Activated naive CD8-positive, alpha-beta T cell (primary cell): ENCODE measurements at regions not wholly inside any gene's neighbourhood (a gene's known extent, or its start where the extent isn't known, plus 50 kb on each side); places are given as distances from the start of the nearest gene placed in this dataset.
"Not testable (repeated sequence)": the region's sequence is repeated elsewhere in the genome, so short reads cannot be mapped to it uniquely, and the experiment has no call there.

Experiments used
- H3K27ac Mint-ChIP-seq: one replicate; pipeline ENCODE4 v1.8.0; 2021; ENCODE audit warnings: mixed read lengths
- H3K27me3 Mint-ChIP-seq: one replicate; pipeline ENCODE4 v1.8.0; 2021; ENCODE audit warnings: mixed read lengths
- H3K36me3 Mint-ChIP-seq: one replicate; pipeline ENCODE4 v1.8.0; 2021; ENCODE audit warnings: mixed read lengths
- H3K4me1 Mint-ChIP-seq: one replicate; pipeline ENCODE4 v1.8.0; 2021; ENCODE audit warnings: low read depth, mixed read lengths
- H3K4me3 Mint-ChIP-seq: one replicate; pipeline ENCODE4 v1.8.0; 2021; ENCODE audit warnings: mild to moderate bottlenecking, mixed read lengths
- H3K9me3 Mint-ChIP-seq: one replicate; pipeline ENCODE4 v1.8.0; 2021; ENCODE audit warnings: low read depth, mixed read lengths

DNA sequence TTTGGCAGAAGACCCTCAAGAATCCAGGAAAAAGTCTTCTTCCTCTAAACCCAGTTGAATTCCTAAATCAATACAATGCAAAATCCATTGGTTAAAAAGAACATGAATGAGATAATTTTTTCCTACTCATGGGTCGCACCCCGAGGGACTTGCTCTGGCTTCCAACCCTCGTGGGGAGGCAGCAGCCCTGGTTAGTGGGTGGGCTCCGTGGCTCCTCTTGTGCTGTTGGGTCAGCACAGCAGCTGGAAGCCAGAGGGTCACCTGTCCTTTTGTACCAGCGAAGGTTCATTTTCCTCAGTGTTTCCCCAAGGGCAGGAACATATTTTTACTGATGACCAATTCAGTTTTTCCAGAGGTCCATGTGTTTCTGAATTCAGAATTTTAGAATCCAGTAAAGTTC lies 120.6 kb upstream of the S1PR3 start:
- Mint-ChIP-seq H3K27me3 (peaks cover 15% of the 10 kb centered on the region), H3K27ac (no peak overlapping the region), H3K4me3 (no peak overlapping the region), H3K4me1 (no peaks in the 10 kb centered on the region), H3K9me3 (peaks cover 11% of the 10 kb centered on the region), H3K36me3 (peaks cover 4% of the 10 kb centered on the region)

DNA sequence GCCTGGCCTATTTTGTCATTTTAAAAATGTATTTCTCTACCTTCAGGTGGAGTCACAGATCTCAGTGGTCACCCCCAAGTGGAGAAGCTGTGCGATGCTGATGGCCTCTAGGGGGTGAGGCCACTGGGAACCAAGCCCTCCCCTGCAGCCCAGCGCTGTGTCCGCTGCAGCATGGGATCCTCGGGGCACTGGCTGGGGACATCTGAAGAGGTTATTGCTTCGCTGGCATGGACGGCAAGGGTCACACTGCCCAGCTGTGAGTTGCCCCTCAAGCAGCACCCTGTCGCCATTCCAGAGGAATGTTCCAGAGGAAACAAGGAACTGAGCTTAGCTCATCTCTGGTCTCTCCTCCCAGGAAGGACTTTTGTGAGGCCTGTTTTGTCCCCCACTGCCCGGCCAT lies 119.6 kb upstream of the S1PR3 start:
- Mint-ChIP-seq H3K27ac (no peak overlapping the region), H3K4me1 (no peaks in the 10 kb centered on the region), H3K27me3 (peaks cover 10% of the 10 kb centered on the region), H3K9me3 (peaks cover 11% of the 10 kb centered on the region), H3K36me3 (peaks cover 4% of the 10 kb centered on the region), H3K4me3 (no peak overlapping the region)

DNA sequence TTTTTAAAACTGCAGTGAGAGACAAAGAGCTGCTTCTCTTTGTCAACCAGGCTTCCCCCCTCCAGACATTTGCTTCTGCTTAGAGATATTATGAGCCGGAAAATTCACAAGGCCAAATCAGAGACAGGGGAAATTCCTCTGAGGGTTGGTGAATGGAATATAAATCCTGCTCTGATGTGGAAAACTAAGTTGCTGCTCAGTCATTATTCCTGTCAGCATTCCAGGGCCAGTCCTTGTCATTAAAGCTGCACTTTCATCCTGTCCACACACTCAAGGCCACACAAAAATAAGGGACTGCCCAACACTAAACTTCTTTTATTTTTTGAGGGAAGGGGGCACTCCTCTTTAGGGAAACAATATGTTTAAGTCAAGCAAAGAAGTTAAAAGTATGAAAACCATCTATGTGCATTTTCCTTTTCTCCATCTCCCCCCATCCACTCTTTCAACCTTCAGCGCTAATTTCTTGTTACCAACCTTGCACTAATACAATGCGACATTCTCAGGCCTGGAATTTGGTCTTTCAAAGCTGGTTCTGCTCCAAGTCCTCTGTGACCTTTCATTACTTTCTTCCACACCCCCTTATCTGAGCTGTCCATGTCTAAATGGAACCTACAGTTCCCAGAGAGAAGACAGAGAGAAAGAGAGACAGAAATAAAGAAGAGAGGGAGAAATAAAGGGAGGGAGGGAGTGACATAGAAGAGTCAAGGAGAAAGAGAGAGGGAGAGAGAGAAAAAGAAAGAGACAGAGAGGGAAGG lies 118.9 kb upstream of the S1PR3 start:
- no peak overlapping the region for H3K27ac Mint-ChIP-seq
- H3K27me3 Mint-ChIP-seq: peaks cover 11% of the 10 kb centered on the region
- peaks cover 11% of the 10 kb centered on the region for H3K9me3 Mint-ChIP-seq
- H3K36me3 Mint-ChIP-seq: peaks cover 4% of the 10 kb centered on the region
- no peak overlapping the region for H3K4me3 Mint-ChIP-seq
- no peaks in the 10 kb centered on the region for H3K4me1 Mint-ChIP-seq

DNA sequence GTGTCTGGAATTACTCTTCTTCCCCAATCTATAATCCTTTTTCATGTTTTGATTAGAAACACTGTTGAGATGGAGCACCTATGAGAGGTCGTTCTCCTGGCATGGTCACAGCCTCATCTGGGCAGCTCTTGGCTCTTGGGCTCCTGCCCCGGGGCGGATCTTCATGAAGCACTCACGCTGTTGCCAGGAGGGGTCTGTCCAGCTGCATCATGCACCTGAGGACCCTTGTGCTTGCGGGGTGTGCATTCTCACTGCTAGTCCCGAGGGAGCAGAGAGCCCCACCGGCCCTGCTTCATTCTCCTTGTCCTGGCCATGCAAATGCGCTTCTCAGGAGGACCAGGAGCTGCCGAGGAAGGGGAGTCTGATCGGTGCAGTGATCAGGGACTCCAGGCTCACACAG lies 117.6 kb upstream of the S1PR3 start:
- Mint-ChIP-seq H3K27ac (no peak overlapping the region), H3K36me3 (peaks cover 4% of the 10 kb centered on the region), H3K9me3 (peaks cover 9% of the 10 kb centered on the region), H3K4me1 (no peaks in the 10 kb centered on the region), H3K4me3 (no peak overlapping the region), H3K27me3 (peaks cover 12% of the 10 kb centered on the region)

DNA sequence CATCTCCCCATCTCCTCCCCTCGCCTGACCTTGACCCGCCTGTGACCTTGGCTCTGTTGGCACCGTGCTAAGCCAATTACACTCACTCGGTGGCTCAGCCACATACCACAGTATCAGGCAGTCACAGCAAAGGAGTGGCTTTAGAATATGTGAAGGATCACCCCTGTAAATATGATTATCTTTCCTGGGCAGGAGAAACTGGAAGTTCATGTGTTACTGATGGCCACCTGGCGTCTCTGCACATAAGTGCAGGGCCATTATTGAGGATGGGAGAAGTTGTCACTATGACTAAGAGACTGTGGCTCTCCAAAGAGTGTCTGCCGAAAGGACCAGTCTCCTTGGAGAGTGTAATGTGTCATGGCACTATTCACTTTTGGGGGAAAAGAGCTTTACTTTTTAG lies 116.9 kb upstream of the S1PR3 start:
- Mint-ChIP-seq H3K4me3 (no peak overlapping the region), H3K36me3 (no peaks in the 10 kb centered on the region), H3K27me3 (peaks cover 12% of the 10 kb centered on the region), H3K4me1 (no peaks in the 10 kb centered on the region), H3K27ac (no peak overlapping the region), H3K9me3 (peaks cover 1% of the 10 kb centered on the region)

DNA sequence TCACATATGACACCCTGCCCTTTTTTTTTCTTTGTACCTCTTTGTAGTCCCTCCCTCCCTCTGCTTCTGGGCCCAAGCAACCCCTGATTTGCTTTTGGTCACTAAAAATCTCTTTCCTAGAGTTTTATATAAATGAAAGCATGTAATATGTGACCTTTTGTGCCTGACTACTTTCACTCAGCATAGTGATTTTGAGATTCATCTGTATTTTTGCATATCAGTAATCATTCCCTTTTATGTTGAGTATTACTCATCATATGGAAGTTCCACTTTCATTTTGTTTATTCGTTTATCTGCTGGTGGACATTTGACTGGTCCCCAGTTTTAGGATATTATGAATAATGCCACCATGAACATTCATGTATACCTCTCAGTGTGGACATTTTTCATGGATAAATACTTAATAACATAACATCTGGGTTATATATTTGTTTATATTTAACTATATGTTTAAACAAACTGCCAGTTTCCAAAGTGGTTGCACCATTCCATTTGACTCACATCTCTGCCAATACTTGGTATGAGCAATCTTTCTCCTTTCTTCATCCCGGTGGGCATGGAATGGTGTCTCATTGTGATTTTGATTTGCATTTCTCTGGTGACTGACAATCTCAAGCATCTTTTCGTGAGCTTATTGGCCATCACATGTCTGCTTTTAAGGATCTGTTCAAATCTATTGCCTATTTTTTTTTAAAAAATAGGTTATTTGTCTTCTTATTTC lies 115.7 kb upstream of the S1PR3 start:
- no peaks in the 10 kb centered on the region for H3K36me3 Mint-ChIP-seq
- no peaks in the 10 kb centered on the region for H3K9me3 Mint-ChIP-seq
- H3K27ac Mint-ChIP-seq: no peak overlapping the region
- peaks cover 12% of the 10 kb centered on the region for H3K27me3 Mint-ChIP-seq
- no peaks in the 10 kb centered on the region for H3K4me1 Mint-ChIP-seq
- H3K4me3 Mint-ChIP-seq: no peak overlapping the region

DNA sequence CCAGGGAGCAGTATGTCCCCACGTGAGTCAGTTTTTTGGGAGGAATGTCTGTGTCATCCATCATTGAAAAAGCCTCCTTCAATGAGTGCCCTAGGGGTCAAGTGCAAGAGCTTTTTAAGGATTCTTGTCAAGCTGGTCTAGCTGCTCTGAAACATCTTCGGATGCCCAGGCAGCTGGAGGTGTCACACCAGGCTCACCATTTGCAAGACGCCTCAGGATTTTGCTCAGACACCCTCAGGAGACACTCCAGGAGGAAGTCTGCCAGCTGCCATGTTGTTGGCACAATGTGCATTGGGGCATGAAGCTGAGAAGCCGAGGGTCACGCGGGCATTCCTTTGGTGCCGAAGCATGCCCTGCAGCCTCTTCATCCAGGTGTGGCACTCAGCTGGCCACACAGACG lies 111.1 kb upstream of the S1PR3 start:
- peaks cover 13% of the 10 kb centered on the region for H3K4me1 Mint-ChIP-seq
- H3K9me3 Mint-ChIP-seq: peaks cover 14% of the 10 kb centered on the region
- no peak overlapping the region for H3K4me3 Mint-ChIP-seq
- H3K27me3 Mint-ChIP-seq: peaks cover 3% of the 10 kb centered on the region
- H3K27ac Mint-ChIP-seq: no peak overlapping the region
- peaks cover 2% of the 10 kb centered on the region for H3K36me3 Mint-ChIP-seq

DNA sequence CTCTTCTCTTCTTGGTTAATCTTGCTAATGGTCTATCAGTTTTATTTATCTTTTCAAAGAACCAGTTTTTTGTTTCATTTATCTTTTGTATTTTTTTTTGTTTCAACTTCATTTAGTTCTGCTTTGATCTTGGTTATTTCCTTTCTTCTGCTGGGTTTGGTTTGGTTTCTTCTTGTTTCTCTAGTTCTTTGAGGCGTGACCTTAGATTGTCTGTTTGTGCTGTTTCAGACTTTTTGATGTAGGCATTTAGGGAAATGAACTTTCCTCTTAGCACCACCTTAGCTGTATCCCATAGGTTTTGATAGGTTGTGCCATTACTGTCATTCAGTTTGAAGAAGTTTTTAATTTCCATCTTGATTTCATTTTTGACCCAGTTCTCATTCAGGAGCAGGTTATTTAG lies 107.0 kb upstream of the S1PR3 start:
- H3K36me3 Mint-ChIP-seq, H3K4me3 Mint-ChIP-seq, H3K27me3 Mint-ChIP-seq, H3K27ac Mint-ChIP-seq: not testable (repeated sequence)
- Mint-ChIP-seq H3K4me1 (peaks cover 17% of the 10 kb centered on the region), H3K9me3 (peaks cover 14% of the 10 kb centered on the region)

DNA sequence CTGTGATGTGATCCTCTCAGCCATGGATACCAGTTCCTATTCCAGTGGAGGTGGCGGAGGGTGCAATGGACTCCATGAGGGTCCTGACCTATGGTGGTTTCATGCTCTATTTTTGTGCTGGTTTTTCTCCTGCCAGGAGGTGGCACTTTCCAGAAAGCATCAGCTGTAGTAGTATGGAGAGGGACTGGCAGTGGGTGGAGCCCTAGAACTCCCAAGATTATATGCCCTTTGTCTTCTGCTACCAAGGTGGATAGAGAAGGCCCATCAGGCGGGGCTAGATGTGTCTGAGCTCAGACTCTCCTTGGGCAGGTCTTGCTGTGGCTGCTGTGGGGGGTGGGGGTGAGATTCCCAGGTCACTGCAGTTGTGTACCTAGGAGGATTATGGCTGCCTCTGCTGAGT lies 104.5 kb upstream of the S1PR3 start:
- H3K36me3 Mint-ChIP-seq, H3K27ac Mint-ChIP-seq, H3K27me3 Mint-ChIP-seq, H3K4me3 Mint-ChIP-seq: not testable (repeated sequence)
- Mint-ChIP-seq H3K4me1 (peaks cover 28% of the 10 kb centered on the region), H3K9me3 (peaks cover 14% of the 10 kb centered on the region)

DNA sequence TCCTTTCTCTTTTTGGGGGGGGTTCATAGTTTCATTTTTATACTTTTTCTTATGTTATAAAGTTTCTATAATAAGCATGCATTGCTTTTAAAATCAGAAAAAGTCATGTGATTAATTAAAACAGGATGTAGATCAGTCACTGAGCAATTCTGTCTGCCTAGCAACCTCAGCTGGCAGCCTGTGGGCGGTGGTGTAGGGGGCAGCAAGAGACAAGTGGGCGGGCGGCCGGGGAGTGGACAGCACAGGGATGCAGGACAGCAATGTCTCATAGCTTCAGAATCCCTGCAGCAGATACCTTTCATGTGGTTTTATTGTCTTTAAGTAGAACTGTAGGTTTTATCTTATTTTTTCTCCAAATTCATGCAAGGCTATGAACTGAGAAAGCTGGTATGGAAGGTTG lies 101.9 kb upstream of the S1PR3 start:
- Mint-ChIP-seq H3K4me3 (no peak overlapping the region), H3K9me3 (peaks cover under 1% of the 10 kb centered on the region), H3K27ac (no peak overlapping the region), H3K36me3 (no peaks in the 10 kb centered on the region), H3K4me1 (peaks cover 23% of the 10 kb centered on the region), H3K27me3 (peaks cover 12% of the 10 kb centered on the region)

DNA sequence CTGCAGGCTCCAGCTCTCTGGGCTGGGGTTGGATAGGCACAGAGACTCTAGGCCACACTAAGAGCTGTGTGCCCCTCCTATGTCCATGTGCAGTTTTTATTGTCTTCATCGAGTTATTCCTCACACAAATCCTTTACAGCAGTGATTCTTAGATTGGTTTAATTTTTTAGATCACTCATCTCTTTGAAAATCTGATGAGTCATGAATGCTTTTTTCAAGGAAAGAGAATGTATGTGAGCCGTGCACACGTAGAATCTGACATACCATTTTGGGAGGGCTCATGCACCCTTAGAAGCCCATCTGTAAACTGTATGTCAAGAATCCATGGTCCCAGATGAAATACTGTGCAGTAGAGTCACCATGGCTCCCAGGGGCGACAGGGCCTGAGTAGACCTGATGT lies 100.7 kb upstream of the S1PR3 start:
- Mint-ChIP-seq H3K4me3 (no peak overlapping the region), H3K9me3 (no peaks in the 10 kb centered on the region), H3K4me1 (peaks cover 13% of the 10 kb centered on the region), H3K36me3 (no peaks in the 10 kb centered on the region), H3K27ac (no peak overlapping the region), H3K27me3 (peaks cover 14% of the 10 kb centered on the region)

DNA sequence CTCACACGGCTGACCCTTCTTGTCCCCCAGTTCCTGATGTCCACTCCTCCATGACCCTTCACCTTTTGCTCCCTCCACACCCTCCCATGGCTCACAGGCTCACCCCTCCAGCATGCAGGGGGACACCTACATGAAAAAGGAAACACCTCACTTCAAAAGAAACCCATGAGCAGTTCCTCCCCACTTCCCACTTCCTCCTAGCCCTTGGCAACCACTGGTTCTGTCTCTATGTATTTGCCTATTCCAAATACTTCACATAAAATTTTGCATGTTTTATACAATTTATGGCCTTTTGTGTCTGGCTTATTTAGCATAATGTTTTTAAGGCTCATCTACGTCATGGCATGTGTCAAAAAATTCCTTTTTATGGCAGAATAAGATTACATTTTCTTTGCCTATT lies 100.2 kb upstream of the S1PR3 start:
- Mint-ChIP-seq H3K4me1 (peaks cover 11% of the 10 kb centered on the region), H3K36me3 (no peaks in the 10 kb centered on the region), H3K9me3 (no peaks in the 10 kb centered on the region), H3K27ac (no peak overlapping the region), H3K4me3 (no peak overlapping the region), H3K27me3 (peaks cover 14% of the 10 kb centered on the region)

DNA sequence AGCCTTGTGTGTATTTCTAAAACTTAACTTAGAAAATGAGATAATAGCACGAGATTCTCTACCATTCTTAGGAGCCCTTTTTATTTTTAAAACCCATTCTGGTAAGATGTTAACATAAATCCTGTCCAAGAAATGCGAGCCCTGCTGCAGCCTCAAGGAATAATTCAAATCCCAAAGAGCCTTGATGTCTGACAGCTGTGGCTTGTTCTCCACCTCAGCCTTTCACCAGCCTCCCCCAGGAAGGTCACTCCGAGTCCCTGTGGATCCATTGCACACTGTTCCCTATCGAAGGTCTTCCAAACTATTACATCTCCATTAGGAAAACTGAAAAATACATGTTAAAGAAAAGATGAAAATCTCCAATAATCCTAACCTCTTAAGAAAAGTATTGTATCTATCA lies 98.5 kb upstream of the S1PR3 start:
- no peak overlapping the region for H3K4me3 Mint-ChIP-seq
- peaks cover 16% of the 10 kb centered on the region for H3K27me3 Mint-ChIP-seq
- no peaks in the 10 kb centered on the region for H3K9me3 Mint-ChIP-seq
- peaks cover 11% of the 10 kb centered on the region for H3K4me1 Mint-ChIP-seq
- no peak overlapping the region for H3K27ac Mint-ChIP-seq
- no peaks in the 10 kb centered on the region for H3K36me3 Mint-ChIP-seq

DNA sequence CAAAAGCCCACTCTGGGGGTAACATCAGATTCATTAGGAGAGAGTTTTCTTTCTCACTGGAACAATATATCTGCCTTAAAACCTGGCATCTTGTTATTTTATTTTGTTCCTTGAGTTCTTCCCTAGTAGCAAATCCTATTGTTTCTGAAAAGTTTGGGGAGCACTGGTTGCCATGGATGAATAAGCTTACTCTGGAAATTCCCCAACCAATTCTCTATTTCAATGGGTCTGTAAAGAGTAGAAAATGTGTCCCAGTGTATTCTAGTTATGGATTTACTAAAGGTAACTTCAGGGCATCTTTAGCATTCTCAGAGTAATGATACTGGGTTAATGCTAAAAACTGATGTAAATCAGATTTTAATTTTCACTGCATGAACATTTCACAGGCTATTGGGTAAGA lies 94.2 kb upstream of the S1PR3 start:
- Mint-ChIP-seq H3K27ac (no peak overlapping the region), H3K36me3 (no peaks in the 10 kb centered on the region), H3K27me3 (peaks cover 18% of the 10 kb centered on the region), H3K4me3 (no peak overlapping the region), H3K4me1 (no peaks in the 10 kb centered on the region), H3K9me3 (no peaks in the 10 kb centered on the region)

DNA sequence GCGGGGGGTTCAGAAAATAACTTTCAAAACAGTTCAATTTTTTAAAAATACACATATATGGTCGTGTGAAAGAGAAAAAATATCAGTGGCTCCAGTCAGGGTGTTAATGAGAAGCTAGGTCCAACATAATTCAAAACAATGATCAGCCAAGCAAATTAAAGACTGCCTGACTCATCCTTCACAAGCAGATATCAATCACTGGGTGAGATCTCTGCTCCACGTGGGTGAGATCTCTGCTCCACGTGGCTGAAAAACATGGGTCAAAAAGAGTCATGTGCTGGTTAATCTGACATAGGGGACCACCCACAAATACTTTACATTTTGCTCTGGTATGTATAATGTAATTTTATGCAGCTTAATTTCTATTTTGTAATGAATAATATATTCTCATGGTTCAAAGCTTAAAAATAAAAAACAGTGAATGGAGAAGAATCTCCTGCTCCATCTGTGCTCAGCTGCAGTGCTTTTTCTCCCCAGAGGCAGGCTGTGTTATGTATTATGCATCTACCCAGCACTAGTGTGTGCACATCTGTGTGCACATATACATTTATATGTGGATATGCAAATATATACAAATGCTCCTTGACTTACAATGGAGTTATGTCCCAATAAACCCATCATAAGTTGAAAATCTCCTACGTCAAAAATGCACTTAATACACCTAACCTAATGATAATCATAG lies 93.1 kb upstream of the S1PR3 start:
- H3K36me3 Mint-ChIP-seq: no peaks in the 10 kb centered on the region
- no peaks in the 10 kb centered on the region for H3K9me3 Mint-ChIP-seq
- H3K27me3 Mint-ChIP-seq: peaks cover 20% of the 10 kb centered on the region
- H3K4me1 Mint-ChIP-seq: no peaks in the 10 kb centered on the region
- H3K4me3 Mint-ChIP-seq: no peak overlapping the region
- no peak overlapping the region for H3K27ac Mint-ChIP-seq
